ENCODE measurements at regions not wholly inside any gene's neighbourhood (a gene's known extent, or its start where the extent isn't known, plus 50 kb on each side); places are given as distances from the start of the nearest gene placed in this dataset.
"Not testable (repeated sequence)": the region's sequence is repeated elsewhere in the genome, so short reads cannot be mapped to it uniquely, and the experiment has no call there.

GRCh38 chr2:138267161-138267901, 234.2 kb upstream of the SPOPL start:
- H3K27ac ChIP-seq (ENCODE audit: low read length): no peak overlapping the region
- no peak overlapping the region for H3K4me3 ChIP-seq (ENCODE audit: low read length)
- no peaks in the 10 kb centered on the region for H3K36me3 ChIP-seq (ENCODE audit: control insufficient read depth, insufficient read depth, low read length)
- no peak for DNase-seq (ENCODE audit: low read depth, low spot score)
- WGBS (ENCODE audit: insufficient coverage, insufficient read length): no CpG with 5 or more reads among the region's 4 CpGs
- H3K4me1 ChIP-seq (ENCODE audit: control insufficient read depth, insufficient read depth, low read length): no peaks in the 10 kb centered on the region
- no peaks in the 10 kb centered on the region for H3K27me3 ChIP-seq (ENCODE audit: control insufficient read depth, insufficient read depth, low read length)
- no peaks in the 10 kb centered on the region for H3K9me3 ChIP-seq (ENCODE audit: control insufficient read depth, insufficient read depth, low read length)

GRCh38 chr2:138267902-138268254, 233.7 kb upstream of the SPOPL start:
- H3K36me3 ChIP-seq (ENCODE audit: control insufficient read depth, insufficient read depth, low read length): no peaks in the 10 kb centered on the region
- no peak for DNase-seq (ENCODE audit: low read depth, low spot score)
- H3K27me3 ChIP-seq (ENCODE audit: control insufficient read depth, insufficient read depth, low read length): no peaks in the 10 kb centered on the region
- no peak overlapping the region for H3K27ac ChIP-seq (ENCODE audit: low read length)
- no peaks in the 10 kb centered on the region for H3K9me3 ChIP-seq (ENCODE audit: control insufficient read depth, insufficient read depth, low read length)
- no peak overlapping the region for H3K4me3 ChIP-seq (ENCODE audit: low read length)
- H3K4me1 ChIP-seq (ENCODE audit: control insufficient read depth, insufficient read depth, low read length): no peaks in the 10 kb centered on the region

GRCh38 chr2:138269765-138270164, 231.8 kb upstream of the SPOPL start:
- H3K36me3 ChIP-seq (ENCODE audit: control insufficient read depth, insufficient read depth, low read length): no peaks in the 10 kb centered on the region
- no peak for DNase-seq (ENCODE audit: low read depth, low spot score)
- no peaks in the 10 kb centered on the region for H3K4me1 ChIP-seq (ENCODE audit: control insufficient read depth, insufficient read depth, low read length)
- no peaks in the 10 kb centered on the region for H3K9me3 ChIP-seq (ENCODE audit: control insufficient read depth, insufficient read depth, low read length)
- no peak overlapping the region for H3K4me3 ChIP-seq (ENCODE audit: low read length)
- no peak overlapping the region for H3K27ac ChIP-seq (ENCODE audit: low read length)
- H3K27me3 ChIP-seq (ENCODE audit: control insufficient read depth, insufficient read depth, low read length): no peaks in the 10 kb centered on the region
- WGBS (ENCODE audit: insufficient coverage, insufficient read length): no CpG with 5 or more reads among the region's 1 CpG

GRCh38 chr2:138271467-138271866, 230.1 kb upstream of the SPOPL start:
- no peaks in the 10 kb centered on the region for H3K27me3 ChIP-seq (ENCODE audit: control insufficient read depth, insufficient read depth, low read length)
- 0 out of 2 replicates have a peak, but pooled peaks cover 1% of the 10 kb centered on the region for H3K4me1 ChIP-seq (ENCODE audit: control insufficient read depth, insufficient read depth, low read length)
- H3K36me3 ChIP-seq (ENCODE audit: control insufficient read depth, insufficient read depth, low read length): no peaks in the 10 kb centered on the region
- DNase-seq (ENCODE audit: low read depth, low spot score): no peak
- no CpG with 5 or more reads among the region's 7 CpGs for WGBS (ENCODE audit: insufficient coverage, insufficient read length)
- no peak overlapping the region for H3K27ac ChIP-seq (ENCODE audit: low read length)
- no peak overlapping the region for H3K4me3 ChIP-seq (ENCODE audit: low read length)
- no peaks in the 10 kb centered on the region for H3K9me3 ChIP-seq (ENCODE audit: control insufficient read depth, insufficient read depth, low read length)

GRCh38 chr2:138272524-138273195, 228.9 kb upstream of the SPOPL start:
- no peak overlapping the region for H3K27ac ChIP-seq (ENCODE audit: low read length)
- H3K9me3 ChIP-seq (ENCODE audit: control insufficient read depth, insufficient read depth, low read length): no peaks in the 10 kb centered on the region
- DNase-seq (ENCODE audit: low read depth, low spot score): no peak
- no peaks in the 10 kb centered on the region for H3K36me3 ChIP-seq (ENCODE audit: control insufficient read depth, insufficient read depth, low read length)
- no CpG with 5 or more reads among the region's 4 CpGs for WGBS (ENCODE audit: insufficient coverage, insufficient read length)
- H3K27me3 ChIP-seq (ENCODE audit: control insufficient read depth, insufficient read depth, low read length): no peaks in the 10 kb centered on the region
- H3K4me3 ChIP-seq (ENCODE audit: low read length): no peak overlapping the region
- H3K4me1 ChIP-seq (ENCODE audit: control insufficient read depth, insufficient read depth, low read length): 0 out of 2 replicates have a peak, but pooled peaks cover 1% of the 10 kb centered on the region

GRCh38 chr2:138273280-138273679, 228.3 kb upstream of the SPOPL start:
- H3K4me1 ChIP-seq (ENCODE audit: control insufficient read depth, insufficient read depth, low read length); H3K27ac ChIP-seq (ENCODE audit: low read length); H3K4me3 ChIP-seq (ENCODE audit: low read length); H3K27me3 ChIP-seq (ENCODE audit: control insufficient read depth, insufficient read depth, low read length); DNase-seq (ENCODE audit: low read depth, low spot score); H3K9me3 ChIP-seq (ENCODE audit: control insufficient read depth, insufficient read depth, low read length); H3K36me3 ChIP-seq (ENCODE audit: control insufficient read depth, insufficient read depth, low read length): not testable (repeated sequence)
- WGBS (ENCODE audit: insufficient coverage, insufficient read length): no CpG with 5 or more reads among the region's 12 CpGs

- no CpG with 5 or more reads among the region's 3 CpGs for WGBS (ENCODE audit: insufficient coverage, insufficient read length)
- Histone ChIP-seq H3K36me3 (ENCODE audit: control insufficient read depth, insufficient read depth, low read length) (no peaks in the 10 kb centered on the region), H3K9me3 (ENCODE audit: control insufficient read depth, insufficient read depth, low read length) (no peaks in the 10 kb centered on the region), H3K4me3 (ENCODE audit: low read length) (no peak overlapping the region), H3K27ac (ENCODE audit: low read length) (no peak overlapping the region), H3K4me1 (ENCODE audit: control insufficient read depth, insufficient read depth, low read length) (0 out of 2 replicates have a peak, but pooled peaks cover 1% of the 10 kb centered on the region), H3K27me3 (ENCODE audit: control insufficient read depth, insufficient read depth, low read length) (no peaks in the 10 kb centered on the region)
- no peak for DNase-seq (ENCODE audit: low read depth, low spot score)
These were observed 226.9 kb upstream of the SPOPL start for GRCh38 chr2:138274421-138275291.

- WGBS (ENCODE audit: insufficient coverage, insufficient read length): no CpG with 5 or more reads among the region's 2 CpGs
- H3K27me3 ChIP-seq (ENCODE audit: control insufficient read depth, insufficient read depth, low read length): no peaks in the 10 kb centered on the region
- H3K36me3 ChIP-seq (ENCODE audit: control insufficient read depth, insufficient read depth, low read length): no peaks in the 10 kb centered on the region
- no peak overlapping the region for H3K4me3 ChIP-seq (ENCODE audit: low read length)
- H3K4me1 ChIP-seq (ENCODE audit: control insufficient read depth, insufficient read depth, low read length): 0 out of 2 replicates have a peak, but pooled peaks cover 1% of the 10 kb centered on the region
- H3K9me3 ChIP-seq (ENCODE audit: control insufficient read depth, insufficient read depth, low read length): no peaks in the 10 kb centered on the region
- DNase-seq (ENCODE audit: low read depth, low spot score): no peak
- H3K27ac ChIP-seq (ENCODE audit: low read length): no peak overlapping the region
These were observed 226.3 kb upstream of the SPOPL start for GRCh38 chr2:138275292-138275690.

- no peak overlapping the region for H3K27ac ChIP-seq (ENCODE audit: low read length)
- no peaks in the 10 kb centered on the region for H3K36me3 ChIP-seq (ENCODE audit: control insufficient read depth, insufficient read depth, low read length)
These were observed 225.7 kb upstream of the SPOPL start for GRCh38 chr2:138275881-138276280.

GRCh38 chr2:138276339-138276738, 225.2 kb upstream of the SPOPL start:
- Histone ChIP-seq H3K4me1 (ENCODE audit: control insufficient read depth, insufficient read depth, low read length) (0 out of 2 replicates have a peak, but pooled peaks cover 1% of the 10 kb centered on the region), H3K27me3 (ENCODE audit: control insufficient read depth, insufficient read depth, low read length) (no peaks in the 10 kb centered on the region), H3K36me3 (ENCODE audit: control insufficient read depth, insufficient read depth, low read length) (no peaks in the 10 kb centered on the region), H3K9me3 (ENCODE audit: control insufficient read depth, insufficient read depth, low read length) (no peaks in the 10 kb centered on the region), H3K27ac (ENCODE audit: low read length) (no peak overlapping the region), H3K4me3 (ENCODE audit: low read length) (no peak overlapping the region)
- no CpG with 5 or more reads among the region's 1 CpG for WGBS (ENCODE audit: insufficient coverage, insufficient read length)
- no peak for DNase-seq (ENCODE audit: low read depth, low spot score)

More at GRCh38 chr2:138275881-138276280, 225.7 kb upstream of the SPOPL start:
- Histone ChIP-seq H3K4me3 (ENCODE audit: low read length) (no peak overlapping the region), H3K27me3 (ENCODE audit: control insufficient read depth, insufficient read depth, low read length) (no peaks in the 10 kb centered on the region), H3K4me1 (ENCODE audit: control insufficient read depth, insufficient read depth, low read length) (0 out of 2 replicates have a peak, but pooled peaks cover 1% of the 10 kb centered on the region), H3K9me3 (ENCODE audit: control insufficient read depth, insufficient read depth, low read length) (no peaks in the 10 kb centered on the region)
- DNase-seq (ENCODE audit: low read depth, low spot score): no peak
- WGBS (ENCODE audit: insufficient coverage, insufficient read length): no CpG with 5 or more reads among the region's 4 CpGs
